Middle frontal gyrus (tissue), 1 donor: ENCODE measurements at regions not wholly inside any gene's neighbourhood (a gene's known extent, or its start where the extent isn't known, plus 50 kb on each side); places are given as distances from the start of the nearest gene placed in this dataset.
"Not testable (repeated sequence)": the region's sequence is repeated elsewhere in the genome, so short reads cannot be mapped to it uniquely, and the experiment has no call there.

ENCODE experiments used
- DNase-seq: peaks from one replicate; pipeline ENCODE4 v3.0.0-alpha.2; 2015; ENCODE audit warnings: low spot score; ENCODE audit errors: extremely low spot score

- no peak for DNase-seq
These were observed 190.9 kb downstream of the SLITRK6 start for GRCh38 chr13:85608255-85608829.

DNA sequence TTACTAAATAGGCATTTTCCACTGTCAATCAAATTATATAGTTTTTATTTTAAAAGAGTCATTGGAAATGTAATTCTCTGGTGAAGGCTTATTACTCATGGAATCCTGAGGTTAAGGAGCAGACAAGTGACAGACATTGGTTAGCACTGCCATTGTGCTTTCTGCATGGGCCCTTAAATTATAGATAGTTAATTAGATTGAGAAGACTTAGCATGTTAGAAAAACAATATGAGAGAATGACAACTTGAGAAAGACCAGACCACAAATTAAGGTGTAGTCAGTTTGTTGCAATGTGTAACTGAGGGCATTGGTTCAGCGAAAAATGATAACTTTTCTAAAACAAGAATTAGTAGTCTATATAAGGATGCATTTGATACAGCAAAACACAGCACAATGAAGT lies 195.5 kb downstream of the SLITRK6 start:
- no peak for DNase-seq

- DNase-seq = no peak
These were observed 197.7 kb downstream of the SLITRK6 start for GRCh38 chr13:85601526-85601925.

GRCh38 chr13:85597790-85598500 lies 201.3 kb downstream of the SLITRK6 start:
- DNase-seq = no peak

DNA sequence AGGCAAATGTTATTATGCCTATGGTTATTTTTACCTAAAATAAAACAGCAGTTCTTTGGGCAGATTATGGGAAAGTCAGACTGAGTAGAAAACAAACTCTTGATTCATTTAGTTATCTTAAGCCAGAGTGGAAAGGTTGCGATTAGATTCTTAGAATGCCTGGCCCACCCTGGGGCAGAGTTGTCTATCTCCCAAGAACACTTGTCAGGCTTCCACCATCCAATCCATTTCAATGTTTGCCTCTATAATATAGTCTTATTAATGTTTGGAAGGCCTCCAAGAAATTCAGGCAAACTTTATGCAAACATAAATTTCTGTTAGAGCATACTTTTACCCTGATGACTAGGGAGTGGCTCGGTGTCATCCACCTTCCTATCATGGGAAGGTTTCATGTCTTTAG lies 207.0 kb downstream of the SLITRK6 start:
- DNase-seq = no peak

GRCh38 chr13:85590231-85590931 lies 208.8 kb downstream of the SLITRK6 start:
- DNase-seq = no peak

GRCh38 chr13:85589021-85589420 lies 210.2 kb downstream of the SLITRK6 start:
- no peak for DNase-seq

- DNase-seq = no peak
These were observed 210.9 kb downstream of the SLITRK6 start for GRCh38 chr13:85588359-85588758.

- no peak for DNase-seq
These were observed 212.4 kb downstream of the SLITRK6 start for GRCh38 chr13:85586856-85587255.

DNA sequence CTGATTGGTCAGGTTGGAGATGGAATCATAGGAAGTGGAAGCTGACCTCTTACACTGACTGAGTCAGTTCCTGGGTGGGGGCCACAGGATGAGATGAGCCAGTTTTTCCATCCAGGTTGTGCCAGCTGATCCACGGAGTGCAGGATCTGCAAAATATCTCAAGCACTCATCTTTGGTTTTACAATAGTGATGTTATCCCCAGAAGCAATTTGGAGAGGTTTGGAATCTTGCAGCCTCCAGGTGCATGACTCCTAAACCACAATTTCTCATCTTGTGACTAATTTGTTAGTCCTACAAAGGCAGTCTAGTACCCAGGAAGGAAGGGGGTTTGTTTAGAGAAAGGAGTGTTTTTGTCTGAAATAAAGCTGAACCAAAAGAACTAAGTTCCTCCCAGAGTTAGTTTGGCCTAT lies 212.8 kb downstream of the SLITRK6 start:
- DNase-seq = no peak

DNA sequence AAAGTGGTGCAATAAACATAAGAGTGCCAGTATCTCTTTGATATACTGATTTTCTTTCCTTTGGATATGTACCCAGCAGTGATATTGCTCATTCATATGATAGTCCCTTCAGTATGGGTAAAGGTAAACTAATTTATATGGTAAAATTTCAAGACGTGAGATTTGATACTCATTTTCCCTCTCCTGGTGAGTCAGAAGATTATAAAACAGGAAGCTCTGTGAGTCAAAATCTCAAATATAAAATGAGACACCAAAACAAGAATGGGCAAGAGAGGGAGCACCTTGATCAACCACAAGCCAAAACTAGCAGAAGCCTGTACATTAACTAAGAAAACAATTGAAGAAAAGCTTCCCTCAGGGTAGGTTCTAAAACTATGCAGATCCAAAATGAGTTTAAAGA lies 216.3 kb downstream of the SLITRK6 start:
- no peak for DNase-seq

GRCh38 chr13:85575110-85575509 lies 224.1 kb downstream of the SLITRK6 start:
- no peak for DNase-seq

- DNase-seq = no peak
These were observed 231.3 kb downstream of the SLITRK6 start for GRCh38 chr13:85567909-85568308.

DNA sequence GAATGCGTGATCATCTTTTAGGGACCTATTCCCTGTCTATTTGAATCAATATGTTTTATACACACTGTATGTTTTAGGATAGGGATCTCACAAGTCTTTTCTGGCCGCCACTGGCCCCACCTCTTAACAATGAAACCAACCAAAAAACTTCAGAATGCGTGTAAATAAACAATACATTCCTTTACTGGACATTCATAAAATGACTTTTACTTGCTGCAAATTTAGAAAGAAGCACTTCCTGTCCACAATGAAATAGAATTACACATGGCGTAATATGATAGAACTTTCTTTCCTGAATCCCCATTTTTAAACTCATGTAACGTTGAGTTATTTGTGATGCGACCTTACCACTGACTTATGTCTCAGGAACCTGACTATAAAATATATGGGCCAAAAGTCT lies 233.6 kb downstream of the SLITRK6 start:
- no peak for DNase-seq

DNA sequence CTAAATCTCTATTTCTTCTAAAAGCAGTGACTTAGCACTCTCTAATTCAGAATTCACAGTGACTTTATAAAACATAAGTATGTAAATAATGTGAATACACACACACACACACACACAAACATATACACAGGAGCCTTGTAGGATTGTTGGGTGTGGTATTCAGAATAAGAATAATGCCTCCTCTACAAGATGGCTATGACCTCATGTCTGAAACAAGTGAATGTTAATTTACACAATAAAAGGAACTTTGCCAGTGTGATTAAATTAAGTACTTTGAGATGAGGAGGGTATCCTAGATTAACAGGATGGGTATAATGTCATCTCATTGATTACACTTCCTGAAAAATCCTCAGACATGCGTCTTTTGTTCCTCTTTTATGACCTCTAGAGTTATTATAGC lies 234.6 kb downstream of the SLITRK6 start:
- DNase-seq = no peak

GRCh38 chr13:85562282-85562681 lies 236.9 kb downstream of the SLITRK6 start:
- no peak for DNase-seq

DNA sequence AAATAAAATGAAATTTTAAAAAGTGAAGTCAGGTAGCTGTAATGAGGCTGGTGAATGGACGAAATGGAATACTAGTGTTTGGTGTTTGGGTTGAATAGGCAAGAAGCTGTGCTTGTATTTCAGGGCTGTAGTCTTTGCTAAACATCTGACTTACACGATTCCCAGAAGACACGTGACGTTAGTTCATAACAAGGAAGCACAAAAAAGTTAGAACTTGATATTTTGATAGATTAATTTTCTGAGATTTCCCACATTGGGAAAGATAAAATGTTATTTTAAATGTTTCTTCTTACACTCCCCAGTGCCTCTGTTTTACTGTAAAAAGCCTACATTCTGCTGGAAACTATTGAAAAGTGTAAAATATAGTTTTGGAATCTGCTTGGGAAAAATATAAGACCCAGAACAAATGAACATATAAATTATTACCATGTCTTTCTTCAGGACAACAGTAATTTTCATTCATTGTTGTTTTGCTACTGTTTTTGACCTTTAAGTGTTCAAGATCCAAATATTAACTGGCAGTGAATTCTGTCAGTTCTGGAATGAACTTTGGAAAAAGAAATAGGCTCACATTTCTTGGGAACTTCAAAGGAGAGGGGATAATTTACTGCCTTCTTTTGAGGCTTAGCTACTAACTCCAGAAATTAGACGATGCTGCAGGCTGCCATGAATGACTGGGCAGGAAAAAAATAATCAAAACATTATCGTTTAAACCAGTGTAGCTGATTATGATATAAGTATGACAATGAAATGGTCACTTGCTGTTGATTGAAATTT lies 241.3 kb downstream of the SLITRK6 start:
- no peak for DNase-seq

DNA sequence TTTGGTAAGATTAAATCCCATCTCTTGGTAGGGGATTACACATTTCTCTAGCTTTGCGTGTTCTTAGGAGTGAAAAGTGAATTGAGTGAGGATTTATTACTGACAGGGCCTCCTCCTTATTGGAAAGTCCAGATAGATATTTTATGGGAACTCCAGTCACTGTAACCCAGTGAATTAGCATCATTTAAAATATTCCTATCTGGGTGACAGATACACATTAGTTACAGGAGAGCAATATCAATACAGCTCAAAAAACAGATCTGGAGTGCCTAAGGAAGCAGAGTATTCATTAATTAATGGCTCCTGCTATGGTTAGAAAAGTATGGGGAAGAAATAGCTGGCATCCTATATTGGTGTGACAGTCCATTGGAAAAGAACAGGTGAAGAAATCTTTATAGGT lies 248.2 kb downstream of the SLITRK6 start:
- no peak for DNase-seq

- DNase-seq = no peak
These were observed 249.4 kb downstream of the SLITRK6 start for GRCh38 chr13:85549819-85550218.

DNA sequence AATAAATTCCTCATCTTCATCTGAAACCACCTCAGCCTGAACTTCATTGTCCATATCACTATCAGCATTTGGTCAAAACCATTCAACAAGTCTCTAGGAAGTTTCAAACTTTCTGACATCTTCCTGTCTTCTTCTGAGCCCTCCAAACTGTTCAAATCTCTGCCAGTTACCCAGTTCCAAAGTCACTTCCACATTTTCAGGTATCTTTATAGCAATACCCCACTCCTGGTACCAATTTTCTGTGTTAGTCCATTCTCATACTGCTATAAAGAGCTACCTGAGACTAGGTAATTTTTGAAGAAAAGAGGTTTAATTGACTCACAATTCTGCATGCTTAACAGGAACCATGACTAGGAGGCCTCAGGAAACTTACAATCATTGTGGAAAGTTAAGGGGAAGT lies 250.4 kb downstream of the SLITRK6 start:
- not testable (repeated sequence) for DNase-seq

DNA sequence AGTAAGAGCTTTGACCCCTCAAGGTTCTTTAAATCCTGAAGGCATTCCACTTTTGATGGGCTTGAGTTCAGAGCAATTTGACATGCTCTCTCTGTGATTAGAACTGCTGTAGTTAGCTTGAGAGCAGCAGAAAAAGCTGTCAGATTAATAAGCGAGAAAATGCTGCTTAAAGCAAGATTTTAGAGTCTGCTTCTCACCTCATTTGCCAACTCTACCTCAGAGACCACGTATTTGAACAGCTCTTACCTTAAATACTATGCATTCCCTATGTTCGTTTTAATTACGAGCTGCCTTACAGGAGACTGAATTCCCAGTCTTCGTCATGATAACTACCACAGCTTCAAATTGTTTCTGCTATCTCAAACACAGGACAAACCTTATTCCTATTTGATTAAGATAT lies 253.4 kb downstream of the SLITRK6 start:
- no peak for DNase-seq

DNA sequence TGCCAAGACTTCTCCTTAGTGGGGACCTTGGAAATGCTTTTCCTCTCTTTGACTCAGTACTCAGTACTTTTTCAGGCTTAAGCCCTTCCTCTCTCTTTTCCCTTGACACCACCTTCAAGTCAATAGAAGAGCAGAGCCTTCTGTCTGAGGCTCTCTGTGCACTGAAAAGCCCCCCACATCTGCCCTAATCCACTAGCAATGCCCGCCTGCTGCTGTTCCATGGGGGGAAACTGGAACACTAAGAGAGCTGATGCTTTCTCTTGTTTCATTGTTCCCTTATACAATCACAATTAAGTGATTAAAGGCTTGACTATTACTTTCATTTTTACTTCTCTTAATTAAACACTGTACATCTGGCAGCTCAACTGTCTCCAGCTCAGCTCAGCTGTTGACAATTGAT lies 254.5 kb downstream of the SLITRK6 start:
- no peak for DNase-seq
